HUES6 (cell line): ENCODE measurements at regions not wholly inside any gene's neighbourhood (a gene's known extent, or its start where the extent isn't known, plus 50 kb on each side); places are given as distances from the start of the nearest gene placed in this dataset.
"Not testable (repeated sequence)": the region's sequence is repeated elsewhere in the genome, so short reads cannot be mapped to it uniquely, and the experiment has no call there.

Source experiments
- H3K27ac ChIP-seq: 2 replicates; pipeline ENCODE4 v1.7.0; 2013; ENCODE audit warnings: low read depth, mild to moderate bottlenecking, low read length, inconsistent platforms
- H3K27me3 ChIP-seq: 2 replicates; pipeline ENCODE4 v1.6.1; 2013; ENCODE audit warnings: low read length; ENCODE audit not compliant: control insufficient read depth, insufficient read depth
- H3K36me3 ChIP-seq: 2 replicates; pipeline ENCODE4 v1.6.1; 2013; ENCODE audit warnings: low read length; ENCODE audit not compliant: control insufficient read depth, insufficient read depth
- H3K4me1 ChIP-seq: 2 replicates; pipeline ENCODE4 v1.6.1; 2013; ENCODE audit warnings: low read length; ENCODE audit not compliant: control insufficient read depth, insufficient read depth
- H3K4me3 ChIP-seq: 2 replicates; pipeline ENCODE4 v1.5.1; 2013; ENCODE audit warnings: low read depth, low read length
- H3K9ac ChIP-seq: one replicate; pipeline ENCODE4 v1.6.1; 2013; ENCODE audit warnings: mild to moderate bottlenecking, low read length
- H3K9me3 ChIP-seq: 2 replicates; pipeline ENCODE4 v1.6.1; 2013; ENCODE audit warnings: low read depth, low read length; ENCODE audit not compliant: control insufficient read depth, insufficient read depth

- no peak overlapping the region for H3K4me3 ChIP-seq
- no peaks in the 10 kb centered on the region for H3K36me3 ChIP-seq
- H3K9me3 ChIP-seq, result no peaks in the 10 kb centered on the region
- no peak overlapping the region for H3K27ac ChIP-seq
- H3K4me1 ChIP-seq, result no peaks in the 10 kb centered on the region
- H3K9ac ChIP-seq, result no peak overlapping the region
- H3K27me3 ChIP-seq, result no peaks in the 10 kb centered on the region
Measured at GRCh38 chr7:9302436-9302835, 869.0 kb downstream of the NXPH1 start.

GRCh38 chr7:9307131-9307530 lies 873.7 kb downstream of the NXPH1 start:
- H3K9ac ChIP-seq, result no peak overlapping the region

GRCh38 chr7:9324513-9324912 lies 891.1 kb downstream of the NXPH1 start:
- H3K36me3 ChIP-seq, result no peaks in the 10 kb centered on the region

More at GRCh38 chr7:9307131-9307530, 873.7 kb downstream of the NXPH1 start:
- H3K36me3 ChIP-seq, result no peaks in the 10 kb centered on the region
- no peaks in the 10 kb centered on the region for H3K27me3 ChIP-seq
- no peak overlapping the region for H3K27ac ChIP-seq
- H3K9me3 ChIP-seq, result no peaks in the 10 kb centered on the region
- peaks cover 5% of the 10 kb centered on the region for H3K4me1 ChIP-seq
- no peak overlapping the region for H3K4me3 ChIP-seq

GRCh38 chr7:9328296-9328695 lies 894.9 kb downstream of the NXPH1 start:
- H3K27ac ChIP-seq, result no peak overlapping the region
- H3K4me3 ChIP-seq, result no peak overlapping the region
- H3K9me3 ChIP-seq, result no peaks in the 10 kb centered on the region
- H3K36me3 ChIP-seq, result no peaks in the 10 kb centered on the region
- no peaks in the 10 kb centered on the region for H3K4me1 ChIP-seq
- H3K27me3 ChIP-seq, result no peaks in the 10 kb centered on the region
- no peak overlapping the region for H3K9ac ChIP-seq

More at GRCh38 chr7:9324513-9324912, 891.1 kb downstream of the NXPH1 start:
- H3K4me1 ChIP-seq, result 0 out of 2 replicates have a peak, but pooled peaks cover 3% of the 10 kb centered on the region
- H3K9ac ChIP-seq, result no peak overlapping the region
- H3K9me3 ChIP-seq, result no peaks in the 10 kb centered on the region
- no peaks in the 10 kb centered on the region for H3K27me3 ChIP-seq
- no peak overlapping the region for H3K4me3 ChIP-seq
- H3K27ac ChIP-seq, result no peak overlapping the region

- H3K9me3 ChIP-seq, result 0 out of 2 replicates have a peak, but pooled peaks cover 4% of the 10 kb centered on the region
- 0 out of 2 replicates have a peak, but pooled peaks cover 3% of the 10 kb centered on the region for H3K4me1 ChIP-seq
- H3K36me3 ChIP-seq, result no peaks in the 10 kb centered on the region; the same call in 1 of the 2 replicates
- no peaks in the 10 kb centered on the region for H3K27me3 ChIP-seq
- no peak overlapping the region for H3K9ac ChIP-seq
- no peak overlapping the region for H3K4me3 ChIP-seq
- H3K27ac ChIP-seq, result no peak overlapping the region
Measured at GRCh38 chr7:9349625-9350024, 916.2 kb downstream of the NXPH1 start.

GRCh38 chr7:9391221-9391620 lies 957.8 kb downstream of the NXPH1 start:
- H3K36me3 ChIP-seq, result no peaks in the 10 kb centered on the region
- no peaks in the 10 kb centered on the region for H3K4me1 ChIP-seq
- H3K4me3 ChIP-seq, result no peak overlapping the region
- peaks cover 8% of the 10 kb centered on the region; the same call in 1 of the 2 replicates for H3K9me3 ChIP-seq
- no peaks in the 10 kb centered on the region for H3K27me3 ChIP-seq
- H3K9ac ChIP-seq, result no peak overlapping the region
- no peak overlapping the region for H3K27ac ChIP-seq

- H3K9ac ChIP-seq, result no peak overlapping the region
- H3K27me3 ChIP-seq, result no peaks in the 10 kb centered on the region
- no peaks in the 10 kb centered on the region for H3K36me3 ChIP-seq
- no peak overlapping the region for H3K27ac ChIP-seq
- H3K4me3 ChIP-seq, result no peak overlapping the region
- no peaks in the 10 kb centered on the region for H3K4me1 ChIP-seq
- H3K9me3 ChIP-seq, result peaks cover 8% of the 10 kb centered on the region; the same call in 1 of the 2 replicates
Measured at GRCh38 chr7:9391984-9392383, 958.6 kb downstream of the NXPH1 start.

GRCh38 chr7:9404386-9404785 lies 971.0 kb downstream of the NXPH1 start:
- not testable (repeated sequence) for H3K4me3 ChIP-seq, H3K4me1 ChIP-seq, H3K27me3 ChIP-seq, H3K36me3 ChIP-seq, H3K9me3 ChIP-seq, H3K9ac ChIP-seq, H3K27ac ChIP-seq

GRCh38 chr7:9407816-9408215 lies 974.4 kb downstream of the NXPH1 start:
- no peak overlapping the region for H3K27ac ChIP-seq
- no peak overlapping the region for H3K9ac ChIP-seq
- no peaks in the 10 kb centered on the region for H3K9me3 ChIP-seq
- H3K36me3 ChIP-seq, result no peaks in the 10 kb centered on the region
- no peaks in the 10 kb centered on the region for H3K27me3 ChIP-seq
- H3K4me3 ChIP-seq, result no peak overlapping the region
- no peaks in the 10 kb centered on the region for H3K4me1 ChIP-seq

GRCh38 chr7:9453521-9453920 lies 1020.1 kb downstream of the NXPH1 start:
- Histone ChIP-seq H3K9ac (no peak overlapping the region), H3K4me1 (no peaks in the 10 kb centered on the region), H3K4me3 (no peak overlapping the region), H3K27ac (no peak overlapping the region), H3K36me3 (no peaks in the 10 kb centered on the region), H3K9me3 (peaks cover 4% of the 10 kb centered on the region; the same call in 1 of the 2 replicates), H3K27me3 (no peaks in the 10 kb centered on the region)

GRCh38 chr7:9488555-9488954 lies 1055.1 kb downstream of the NXPH1 start:
- 0 out of 2 replicates have a peak, but pooled peaks cover 4% of the 10 kb centered on the region for H3K9me3 ChIP-seq
- H3K27ac ChIP-seq, result no peak overlapping the region
- no peaks in the 10 kb centered on the region for H3K27me3 ChIP-seq
- H3K4me3 ChIP-seq, result no peak overlapping the region
- H3K9ac ChIP-seq, result no peak overlapping the region
- H3K4me1 ChIP-seq, result no peaks in the 10 kb centered on the region
- no peaks in the 10 kb centered on the region for H3K36me3 ChIP-seq

- Histone ChIP-seq H3K4me3 (no peak overlapping the region), H3K36me3 (no peaks in the 10 kb centered on the region), H3K4me1 (no peaks in the 10 kb centered on the region)
Measured at GRCh38 chr7:9498303-9498702, 1064.9 kb downstream of the NXPH1 start.

More at GRCh38 chr7:9498303-9498702, 1064.9 kb downstream of the NXPH1 start:
- Histone ChIP-seq H3K9me3 (no peaks in the 10 kb centered on the region), H3K27me3 (no peaks in the 10 kb centered on the region), H3K27ac (no peak overlapping the region), H3K9ac (no peak overlapping the region)
